Liver (tissue), 8 donors: ENCODE measurements at regions not wholly inside any gene's neighbourhood (a gene's known extent, or its start where the extent isn't known, plus 50 kb on each side); places are given as distances from the start of the nearest gene placed in this dataset.
"Not testable (repeated sequence)": the region's sequence is repeated elsewhere in the genome, so short reads cannot be mapped to it uniquely, and the experiment has no call there.

ENCODE experiments used
- DNase-seq: peaks from one replicate; pipeline ENCODE4 v3.0.0-alpha.2; 2017; ENCODE audit warnings: low spot score
- H3K27ac ChIP-seq, 2 donors: one replicate each; pipeline ENCODE4 v1.7.0; 2013; ENCODE audit warnings: inconsistent platforms in 2 of 2, low read length in 2 of 2, control low read depth in 1 of 2, low read depth in 1 of 2, mild to moderate bottlenecking in 1 of 2
- H3K27me3 ChIP-seq, 4 donors: one replicate each; pipeline versions ENCODE4 v1.6.1 to v1.7.0; 2013; ENCODE audit warnings: low read length in 3 of 4, inconsistent platforms in 1 of 4, mild to moderate bottlenecking in 1 of 4, moderate library complexity in 1 of 4; ENCODE audit not compliant: control insufficient read depth in 4 of 4, insufficient read depth in 4 of 4
- H3K36me3 ChIP-seq, 4 donors: one replicate each; pipeline versions ENCODE4 v1.6.1 to v1.7.0; 2013; ENCODE audit warnings: low read length in 3 of 4, mild to moderate bottlenecking in 3 of 4, low read depth in 1 of 4, moderate library complexity in 1 of 4; ENCODE audit not compliant: control insufficient read depth in 4 of 4, insufficient read depth in 3 of 4
- H3K4me1 ChIP-seq, 4 donors: one replicate each; pipeline versions ENCODE4 v1.6.1 to v1.7.0; 2013; ENCODE audit warnings: low read length in 3 of 4, mild to moderate bottlenecking in 3 of 4, moderate library complexity in 1 of 4; ENCODE audit not compliant: control insufficient read depth in 4 of 4, insufficient read depth in 4 of 4
- H3K4me3 ChIP-seq, 3 donors: one replicate each; pipeline versions ENCODE4 v1.6.1 to v1.7.0; 2013; ENCODE audit warnings: low read length in 3 of 3, control low read depth in 1 of 3, low read depth in 1 of 3, mild to moderate bottlenecking in 1 of 3
- H3K9ac ChIP-seq, 2 donors: one replicate each; pipeline ENCODE4 v1.7.0; 2013; ENCODE audit warnings: low read length in 2 of 2, mild to moderate bottlenecking in 2 of 2, moderate library complexity in 2 of 2, control low read depth in 1 of 2, low read depth in 1 of 2
- H3K9me3 ChIP-seq, 4 donors: one replicate each; pipeline versions ENCODE4 v1.6.1 to v1.7.0; 2013; ENCODE audit warnings: low read length in 3 of 4; ENCODE audit not compliant: control insufficient read depth in 4 of 4
- ATF3 ChIP-seq: IDR thresholded peaks from 2 replicates; pipeline ENCODE4 v1.6.1; 2016; ENCODE audit warnings: antibody characterized with exemption
- CTCF ChIP-seq: fragments of 150-350 bp; IDR thresholded peaks from 2 replicates; pipeline ENCODE4 v1.5.1; 2017; ENCODE audit warnings: improper control_type of control experiment, low read depth, low read length; ENCODE audit not compliant: missing input control
- EGR1 ChIP-seq, 2 donors: IDR thresholded peaks; 2 replicates each; pipeline ENCODE4 v1.6.1; 2016 to 2018; ENCODE audit warnings: antibody characterized with exemption in 2 of 2, low read depth in 2 of 2
- FOXA1 ChIP-seq: IDR thresholded peaks from 2 replicates; pipeline ENCODE4 v1.6.1; 2016; ENCODE audit warnings: antibody characterized with exemption
- FOXA2 ChIP-seq: IDR thresholded peaks from 2 replicates; pipeline ENCODE4 v1.6.1; 2016; ENCODE audit warnings: antibody characterized with exemption
- GABPA ChIP-seq, 2 donors: IDR thresholded peaks in 1 of 2; conservative IDR thresholded peaks in 1 of 2; 2 replicates each; pipeline ENCODE4 v1.6.1; 2016; ENCODE audit warnings: antibody characterized with exemption in 2 of 2, mild to moderate bottlenecking in 1 of 2, moderate library complexity in 1 of 2
- HNF4A ChIP-seq, 2 donors: conservative IDR thresholded peaks; 2 replicates each; pipeline ENCODE4 v1.6.1; 2016; ENCODE audit warnings: antibody characterized with exemption in 2 of 2, mild to moderate bottlenecking in 2 of 2
- HNF4G ChIP-seq: IDR thresholded peaks from 2 replicates; pipeline ENCODE4 v1.6.1; 2016; ENCODE audit warnings: antibody characterized with exemption
- JUND ChIP-seq, 2 donors: IDR thresholded peaks; 2 replicates each; pipeline ENCODE4 v1.6.1; 2016; ENCODE audit warnings: antibody characterized with exemption in 2 of 2
- MAX ChIP-seq: IDR thresholded peaks from 2 replicates; pipeline ENCODE4 v1.6.1; 2016; ENCODE audit warnings: antibody characterized with exemption
- NR2F2 ChIP-seq: IDR thresholded peaks from 2 replicates; pipeline ENCODE4 v1.6.1; 2016; ENCODE audit warnings: antibody characterized with exemption
- RAD21 ChIP-seq, 2 donors: IDR thresholded peaks; 2 replicates each; pipeline ENCODE4 v1.6.1; 2016; ENCODE audit warnings: antibody characterized with exemption in 2 of 2, mild to moderate bottlenecking in 2 of 2
- REST ChIP-seq: IDR thresholded peaks from 2 replicates; pipeline ENCODE4 v1.6.1; 2016; ENCODE audit warnings: antibody characterized with exemption, mild to moderate bottlenecking
- RXRA ChIP-seq, 2 donors: IDR thresholded peaks; 2 replicates each; pipeline ENCODE4 v1.6.1; 2017 to 2018; ENCODE audit warnings: antibody characterized with exemption in 2 of 2, mild to moderate bottlenecking in 1 of 2
- SP1 ChIP-seq: IDR thresholded peaks from 2 replicates; pipeline ENCODE4 v1.6.1; 2018; ENCODE audit warnings: antibody characterized with exemption, mild to moderate bottlenecking
- TAF1 ChIP-seq: conservative IDR thresholded peaks from 2 replicates; pipeline ENCODE4 v1.6.1; 2016; ENCODE audit warnings: antibody characterized with exemption, mild to moderate bottlenecking
- YY1 ChIP-seq: IDR thresholded peaks from 2 replicates; pipeline ENCODE4 v1.6.1; 2016; ENCODE audit warnings: antibody characterized with exemption, mild to moderate bottlenecking
- ZBTB33 ChIP-seq: IDR thresholded peaks from 2 replicates; pipeline ENCODE4 v1.6.1; 2016; ENCODE audit warnings: antibody characterized with exemption
- WGBS: extraction: QIAGEN DNeasy Blood & Tissue Kit; methylation state at CpG from one replicate; pipeline ENCODE4 v1.1.7; 2013; 5-methylcytosine and 5-hydroxymethylcytosine counted together
- donor health status: healthy.
- donor health status: healthy.
- donor health status: healthy.
- donor health status: healthy.
- donor health status: healthy.

GRCh38 chr2:21234464-21235120 lies 110.8 kb downstream of the TDRD15 start:
- no peaks in the 10 kb centered on the region for H3K4me1 ChIP-seq
- no peak for DNase-seq
- H3K9ac ChIP-seq = no peak overlapping the region
- no peaks in the 10 kb centered on the region for H3K36me3 ChIP-seq
- no peaks in the 10 kb centered on the region for H3K9me3 ChIP-seq
- H3K4me3 ChIP-seq = no peak overlapping the region
- TF ChIP-seq HNF4A (conservative IDR thresholded peaks at IDR 0.05) = no peak
- no peak for TF ChIP-seq JUND (IDR thresholded peaks at IDR 0.05)
- TF ChIP-seq SP1 = no peak
- no peak for TF ChIP-seq FOXA1
- TF ChIP-seq TAF1 = no peak
- no peak for TF ChIP-seq GABPA (IDR thresholded peaks at IDR 0.05 in 1 of 2, conservative IDR thresholded peaks at IDR 0.05 in 1 of 2)
- no peak for TF ChIP-seq ATF3
- TF ChIP-seq YY1 = no peak
- TF ChIP-seq CTCF = no peak
- TF ChIP-seq RXRA (IDR thresholded peaks at IDR 0.05) = no peak
- TF ChIP-seq REST = no peak
- TF ChIP-seq HNF4G = no peak
- TF ChIP-seq ZBTB33 = no peak
- TF ChIP-seq MAX = no peak
- TF ChIP-seq NR2F2 = no peak
- no peak for TF ChIP-seq EGR1 (IDR thresholded peaks at IDR 0.05; ENCODE audit: low read depth in 2 of 2)
- TF ChIP-seq RAD21 (IDR thresholded peaks at IDR 0.05) = no peak
- TF ChIP-seq FOXA2 = no peak
- 72% methylated on average over 3 of the region's 3 CpGs for WGBS
- no peak overlapping the region for H3K27ac ChIP-seq
- no peaks in the 10 kb centered on the region for H3K27me3 ChIP-seq

GRCh38 chr2:21239749-21240148 lies 116.0 kb downstream of the TDRD15 start:
- DNase-seq, H3K4me3 ChIP-seq, H3K9me3 ChIP-seq, H3K9ac ChIP-seq, H3K27me3 ChIP-seq, H3K36me3 ChIP-seq, H3K27ac ChIP-seq, H3K4me1 ChIP-seq: not testable (repeated sequence)
- WGBS = 88% methylated on average over 1 of the region's 1 CpG
